ENCODE measurements at regions not wholly inside any gene's neighbourhood (a gene's known extent, or its start where the extent isn't known, plus 50 kb on each side); places are given as distances from the start of the nearest gene placed in this dataset.

GRCh38 chr9:4356306-4356705 lies 56.4 kb upstream of the GLIS3 start:
- TF ChIP-seq POLR2AphosphoS5 (IDR thresholded peaks at IDR 0.05), result no peak
- no peak for TF ChIP-seq CTCF (IDR thresholded peaks at IDR 0.05)
- TF ChIP-seq EP300 (IDR thresholded peaks at IDR 0.05), result no peak
- no peak for TF ChIP-seq POLR2A (IDR thresholded peaks at IDR 0.05)
- Histone ChIP-seq H3K9me3 (no peaks in the 10 kb centered on the region), H3K36me3 (no peaks in the 10 kb centered on the region), H3K27me3 (no peaks in the 10 kb centered on the region), H3K27ac (no peak overlapping the region), H3K4me1 (no peaks in the 10 kb centered on the region), H3K4me3 (no peak overlapping the region)
- ATAC-seq (ENCODE audit: low FRiP score in 2 of 2), result no peak
- DNase-seq, result no peak
- WGBS, 2 donors, result 38 to 69% methylated on average over 2 of the region's 2 CpGs

- ATAC-seq (ENCODE audit: low FRiP score in 2 of 2) (no peak), DNase-seq (no peak)
- H3K4me1 ChIP-seq, result no peaks in the 10 kb centered on the region
- H3K36me3 ChIP-seq, result no peaks in the 10 kb centered on the region
- H3K27me3 ChIP-seq, result no peaks in the 10 kb centered on the region
- TF ChIP-seq POLR2AphosphoS5 (IDR thresholded peaks at IDR 0.05) (no peak), CTCF (IDR thresholded peaks at IDR 0.05) (no peak), POLR2A (IDR thresholded peaks at IDR 0.05) (no peak), EP300 (IDR thresholded peaks at IDR 0.05) (no peak)
- no peak overlapping the region for H3K27ac ChIP-seq
- 73 to 88% methylated on average over 3 of the region's 3 CpGs for WGBS, 2 donors
- H3K4me3 ChIP-seq, result no peak overlapping the region
- no peaks in the 10 kb centered on the region for H3K9me3 ChIP-seq
Observed at GRCh38 chr9:4353236-4353635, 53.4 kb upstream of the GLIS3 start.

DNA sequence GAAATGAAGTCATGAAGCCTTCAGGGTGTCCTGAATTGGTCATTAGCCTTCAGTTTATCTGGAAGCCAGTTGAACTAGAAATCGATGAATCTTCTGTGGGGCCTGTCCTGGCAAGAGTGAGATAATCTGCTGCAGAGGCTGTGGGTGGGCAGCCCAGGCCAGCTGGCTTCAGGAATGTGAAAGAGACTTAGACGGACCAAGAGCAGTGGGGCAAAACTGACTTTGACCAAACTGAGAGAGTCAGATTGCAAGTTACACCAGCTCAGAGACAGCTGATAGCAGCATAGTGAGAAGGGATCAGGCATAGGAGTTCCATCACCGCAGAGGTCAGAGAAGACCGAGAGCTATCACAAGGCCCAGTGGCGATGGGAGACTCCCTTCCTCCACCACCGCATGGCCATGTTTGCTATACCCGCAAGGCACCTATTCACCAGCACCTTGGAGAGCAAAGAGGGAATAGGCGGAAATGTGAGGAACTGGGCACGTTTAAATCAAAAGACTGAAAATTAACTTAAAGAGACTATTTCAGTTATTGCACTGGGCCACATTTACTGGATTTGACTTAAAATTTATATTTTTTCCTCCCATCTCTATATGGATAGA lies 50.0 kb upstream of the GLIS3 start:
- DNase-seq (no peak), ATAC-seq (ENCODE audit: low FRiP score in 2 of 2) (no peak)
- TF ChIP-seq CTCF (IDR thresholded peaks at IDR 0.05) (no peak), EP300 (IDR thresholded peaks at IDR 0.05) (no peak), POLR2A (IDR thresholded peaks at IDR 0.05) (no peak), POLR2AphosphoS5 (IDR thresholded peaks at IDR 0.05) (no peak)
- H3K36me3 ChIP-seq, result no peaks in the 10 kb centered on the region
- no peaks in the 10 kb centered on the region for H3K9me3 ChIP-seq
- no peak overlapping the region for H3K27ac ChIP-seq
- H3K4me3 ChIP-seq, result no peak overlapping the region
- H3K27me3 ChIP-seq, result no peaks in the 10 kb centered on the region
- WGBS, 2 donors, result 91 to 92% methylated on average over 9 of the region's 9 CpGs
- no peaks in the 10 kb centered on the region for H3K4me1 ChIP-seq

Small RNA genes lying in the stretch of these regions (small RNA-seq; reads per million reads assigned to genes)
- gene RNU6-694P, result 0 reads per million in 4 donors
